ENCODE measurements at regions not wholly inside any gene's neighbourhood (a gene's known extent, or its start where the extent isn't known, plus 50 kb on each side); places are given as distances from the start of the nearest gene placed in this dataset.

GRCh38 chr17:71472809-71473789 is 647.7 kb upstream of the SOX9 start:
- peak; percentile 86 for TF ChIP-seq CTCF (conservative IDR thresholded peaks at IDR 0.05; ENCODE audit: low read depth, low read length)
- H3K4me3 ChIP-seq (ENCODE audit: low read depth, low read length) = no peak overlapping the region
- DNase-seq (ENCODE audit: low read depth) = peak; percentile 82

- H3K4me3 ChIP-seq (ENCODE audit: low read depth, low read length) = no peak overlapping the region
- DNase-seq (ENCODE audit: low read depth) = no peak
- TF ChIP-seq CTCF (conservative IDR thresholded peaks at IDR 0.05; ENCODE audit: low read depth, low read length) = no peak
These were observed 643.5 kb upstream of the SOX9 start for GRCh38 chr17:71477356-71477755.

GRCh38 chr17:71480099-71480498 is 640.7 kb upstream of the SOX9 start:
- DNase-seq (ENCODE audit: low read depth) = no peak
- H3K4me3 ChIP-seq (ENCODE audit: low read depth, low read length) = no peak overlapping the region
- no peak for TF ChIP-seq CTCF (conservative IDR thresholded peaks at IDR 0.05; ENCODE audit: low read depth, low read length)

- TF ChIP-seq CTCF (conservative IDR thresholded peaks at IDR 0.05; ENCODE audit: low read depth, low read length) = no peak
- DNase-seq (ENCODE audit: low read depth) = peak; percentile 49
- no peak overlapping the region for H3K4me3 ChIP-seq (ENCODE audit: low read depth, low read length)
These were observed 638.2 kb upstream of the SOX9 start for GRCh38 chr17:71482625-71483024.

GRCh38 chr17:71484546-71484945 is 636.3 kb upstream of the SOX9 start:
- H3K4me3 ChIP-seq (ENCODE audit: low read depth, low read length) = no peak overlapping the region
- TF ChIP-seq CTCF (conservative IDR thresholded peaks at IDR 0.05; ENCODE audit: low read depth, low read length) = no peak
- no peak for DNase-seq (ENCODE audit: low read depth)

GRCh38 chr17:71485426-71485825 is 635.4 kb upstream of the SOX9 start:
- no peak overlapping the region for H3K4me3 ChIP-seq (ENCODE audit: low read depth, low read length)
- no peak for DNase-seq (ENCODE audit: low read depth)
- TF ChIP-seq CTCF (conservative IDR thresholded peaks at IDR 0.05; ENCODE audit: low read depth, low read length) = no peak

- DNase-seq (ENCODE audit: low read depth) = peak; percentile 14
- TF ChIP-seq CTCF (conservative IDR thresholded peaks at IDR 0.05; ENCODE audit: low read depth, low read length) = no peak
- H3K4me3 ChIP-seq (ENCODE audit: low read depth, low read length) = no peak overlapping the region
These were observed 634.6 kb upstream of the SOX9 start for GRCh38 chr17:71486261-71486660.
